ENCODE measurements at regions not wholly inside any gene's neighbourhood (a gene's known extent, or its start where the extent isn't known, plus 50 kb on each side); places are given as distances from the start of the nearest gene placed in this dataset.

- DNase-seq (ENCODE audit: low spot score), result no peak
These were observed 363.7 kb downstream of the CSNK1G3 start for GRCh38 chr5:123875561-123876275.

DNA sequence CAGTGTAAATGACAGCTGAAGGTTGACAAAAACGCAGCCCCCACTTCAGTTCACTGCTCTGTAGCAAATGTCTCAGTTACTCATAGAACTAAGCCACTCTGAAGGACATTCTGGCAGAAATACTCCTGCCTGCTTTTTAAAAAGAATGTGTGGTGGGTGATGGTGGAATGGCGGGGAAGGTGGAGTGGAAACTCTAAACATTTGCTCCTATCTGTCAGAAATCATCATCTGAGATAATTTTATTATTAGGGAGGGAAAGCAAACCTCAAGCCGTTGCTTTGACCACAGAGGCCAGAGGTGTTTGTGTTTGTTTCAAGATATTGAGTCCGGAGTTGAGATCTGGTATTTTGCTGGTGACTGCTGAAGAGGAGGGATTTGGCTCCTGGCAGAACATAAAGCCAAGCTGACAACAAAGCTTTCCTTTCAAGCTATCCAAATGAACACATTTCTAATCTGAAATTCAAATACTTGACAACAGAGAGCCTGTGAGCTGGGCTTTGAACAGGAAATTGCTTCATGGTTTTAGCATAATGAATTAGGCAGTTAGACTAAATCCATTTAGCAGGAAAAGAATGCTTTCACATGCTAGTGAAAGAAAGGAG, 362.7 kb downstream of the CSNK1G3 start:
- DNase-seq (ENCODE audit: low spot score), result no peak

DNA sequence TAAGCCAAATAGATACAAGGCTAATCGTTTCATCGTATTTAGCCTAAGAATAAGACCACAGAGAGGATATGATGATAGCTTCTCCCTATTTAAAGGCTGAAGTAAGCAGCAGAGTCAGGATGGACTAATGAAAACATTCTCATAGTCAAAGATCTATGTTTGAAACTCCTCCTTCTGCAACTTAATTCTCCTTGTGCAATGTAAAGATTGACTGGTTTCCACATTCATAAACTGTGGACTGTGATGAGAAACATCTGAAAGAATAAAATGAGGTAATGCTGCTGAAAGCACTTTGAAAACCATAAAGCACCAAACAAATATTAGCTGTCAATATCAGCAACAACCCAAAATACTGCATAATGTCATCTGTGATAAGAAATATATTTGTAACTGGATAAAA, 361.9 kb downstream of the CSNK1G3 start:
- DNase-seq (ENCODE audit: low spot score), result no peak

DNA sequence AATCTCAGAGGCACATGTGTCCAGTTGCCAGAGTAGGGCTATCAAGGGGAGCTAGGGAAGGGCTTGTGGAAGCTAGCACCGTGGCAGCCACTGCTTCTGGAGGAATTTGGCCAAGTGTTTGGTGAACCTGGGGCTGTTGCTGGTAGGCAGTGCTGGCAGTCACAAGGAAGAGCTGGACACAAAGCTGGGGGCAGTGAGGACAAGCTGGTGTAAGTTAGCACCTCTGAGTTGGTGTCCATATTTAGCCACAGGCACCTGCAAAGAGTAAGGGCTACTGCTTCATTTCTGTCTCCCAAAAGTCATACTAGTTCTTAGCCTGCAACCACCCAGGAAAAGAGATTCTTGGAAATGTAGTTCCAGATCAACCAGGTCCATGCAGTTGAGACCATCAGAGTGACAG, 359.4 kb downstream of the CSNK1G3 start:
- DNase-seq (ENCODE audit: low spot score), result no peak

- DNase-seq (ENCODE audit: low spot score), result no peak
These were observed 356.9 kb downstream of the CSNK1G3 start for GRCh38 chr5:123868881-123869280.

- no peak for DNase-seq (ENCODE audit: low spot score)
These were observed 356.3 kb downstream of the CSNK1G3 start for GRCh38 chr5:123868267-123868666.

DNA sequence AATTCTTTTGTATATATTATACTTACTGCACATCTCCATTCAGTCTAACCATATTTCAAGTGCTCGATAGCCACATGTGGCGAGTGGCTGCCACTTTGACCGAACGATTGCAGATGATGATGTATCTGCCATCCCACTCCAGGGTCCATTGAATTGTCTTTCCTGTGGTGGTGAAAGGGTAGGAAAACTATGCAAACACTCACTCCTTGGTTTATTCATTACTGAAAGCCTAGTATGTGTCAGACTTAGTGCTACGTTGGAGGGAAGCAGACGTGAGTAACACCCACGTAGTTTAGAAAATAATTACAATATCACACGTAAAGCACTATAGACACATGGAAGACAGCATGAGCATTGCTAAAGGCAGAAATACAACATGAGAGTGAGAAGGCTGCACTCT, 353.7 kb downstream of the CSNK1G3 start:
- no peak for DNase-seq (ENCODE audit: low spot score)

- DNase-seq (ENCODE audit: low spot score), result no peak
These were observed 352.6 kb downstream of the CSNK1G3 start for GRCh38 chr5:123864578-123864977.

- DNase-seq (ENCODE audit: low spot score), result no peak
These were observed 347.0 kb downstream of the CSNK1G3 start for GRCh38 chr5:123858938-123859337.

DNA sequence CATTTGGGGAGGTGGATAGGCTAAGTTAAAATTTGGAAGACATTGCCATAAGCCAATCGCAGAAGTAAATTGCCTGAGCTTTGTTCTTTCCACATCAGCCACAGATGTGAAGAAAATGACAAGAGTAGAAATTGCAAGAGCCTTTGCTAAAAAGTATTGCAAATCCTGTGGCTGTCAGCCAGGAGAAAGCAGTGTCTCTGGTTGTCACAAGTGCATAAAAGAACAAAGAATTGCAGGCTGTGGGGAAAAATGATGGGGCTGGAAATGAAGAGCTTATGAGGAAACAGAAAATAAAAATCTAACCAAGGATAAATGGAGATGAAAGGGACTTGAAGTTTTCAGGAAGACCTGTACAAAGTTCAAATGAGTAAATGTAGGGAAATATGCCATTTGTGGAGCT, 344.8 kb downstream of the CSNK1G3 start:
- DNase-seq (ENCODE audit: low spot score), result no peak

GRCh38 chr5:123855609-123856008, 343.6 kb downstream of the CSNK1G3 start:
- DNase-seq (ENCODE audit: low spot score), result no peak

GRCh38 chr5:123845356-123846100, 333.6 kb downstream of the CSNK1G3 start:
- DNase-seq (ENCODE audit: low spot score), result no peak

DNA sequence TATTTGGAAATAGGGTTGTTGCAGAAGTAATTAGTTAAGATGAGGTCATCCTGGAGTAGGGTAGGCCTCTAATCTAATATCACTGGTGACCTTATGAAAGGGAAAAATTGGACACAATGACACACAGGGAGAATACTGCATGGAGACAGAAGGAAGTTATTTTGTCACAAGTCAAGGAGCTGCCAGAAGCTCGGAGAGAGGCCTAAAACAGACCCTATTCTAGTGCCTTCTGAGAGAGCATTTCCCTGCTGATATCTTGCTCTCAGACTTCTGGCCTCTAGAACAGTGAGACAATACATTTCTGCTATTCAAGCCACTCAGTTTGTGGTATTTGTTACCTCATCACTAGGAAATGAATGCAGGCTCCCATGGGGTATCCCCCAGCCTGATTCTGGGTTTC, 332.9 kb downstream of the CSNK1G3 start:
- DNase-seq (ENCODE audit: low spot score), result no peak

GRCh38 chr5:123835421-123835820, 323.4 kb downstream of the CSNK1G3 start:
- DNase-seq (ENCODE audit: low spot score), result no peak

DNA sequence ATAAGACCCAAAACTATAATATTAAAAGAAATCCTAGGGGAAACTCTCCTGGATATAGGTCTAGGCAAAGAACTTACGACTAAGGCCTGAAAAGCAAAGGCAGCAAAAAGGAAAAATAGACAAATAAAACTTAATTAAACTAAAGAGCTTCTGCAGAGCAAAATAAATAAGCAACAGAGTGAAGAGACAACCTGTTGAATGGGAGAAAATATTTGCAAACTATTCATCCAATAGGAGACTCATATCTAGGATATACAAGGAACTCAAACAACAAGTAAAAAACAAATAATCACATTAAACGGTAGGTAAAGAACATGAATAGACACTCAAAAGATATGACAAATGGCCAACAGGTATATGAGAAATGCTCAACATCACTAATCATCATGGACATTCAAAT, 318.6 kb downstream of the CSNK1G3 start:
- no peak for DNase-seq (ENCODE audit: low spot score)

DNA sequence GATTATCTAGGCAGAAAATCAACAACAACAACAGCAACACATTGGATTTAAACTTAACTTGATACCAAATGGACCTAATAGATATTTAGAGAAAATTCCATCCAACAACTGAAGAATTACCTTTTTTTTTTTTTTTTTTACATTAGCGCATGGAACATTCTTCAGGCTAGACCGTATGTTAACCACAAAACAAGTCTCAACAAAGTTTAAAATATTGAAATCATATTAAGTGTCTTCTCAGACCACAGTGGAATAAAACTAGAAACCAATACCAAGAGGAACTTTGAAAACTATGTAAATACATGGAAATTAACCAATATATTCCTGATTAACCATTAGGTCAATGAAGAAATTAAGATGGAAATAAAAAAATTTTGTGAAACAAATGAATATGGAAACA, 315.8 kb downstream of the CSNK1G3 start:
- DNase-seq (ENCODE audit: low spot score), result no peak

GRCh38 chr5:123819833-123820232, 307.9 kb downstream of the CSNK1G3 start:
- no peak for DNase-seq (ENCODE audit: low spot score)

DNA sequence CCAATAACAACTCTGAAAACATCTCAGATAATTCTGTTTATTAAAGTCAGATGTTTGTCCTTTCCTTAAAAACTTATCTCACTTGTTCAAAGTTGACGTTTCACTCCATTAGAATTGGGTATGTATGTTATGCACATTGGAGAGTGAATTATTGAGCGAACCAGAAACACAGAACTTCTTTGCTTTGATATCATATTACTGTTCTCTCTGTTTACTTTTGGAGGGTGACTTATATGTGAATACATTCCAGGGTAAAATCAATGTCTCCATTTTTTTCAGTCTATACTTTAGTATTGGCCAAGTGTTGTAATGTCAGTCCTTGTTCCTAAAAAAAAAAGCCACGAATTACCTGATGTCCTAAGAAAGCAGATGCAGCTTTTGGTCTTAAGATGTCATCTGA, 307.4 kb downstream of the CSNK1G3 start:
- DNase-seq (ENCODE audit: low spot score), result no peak

DNA sequence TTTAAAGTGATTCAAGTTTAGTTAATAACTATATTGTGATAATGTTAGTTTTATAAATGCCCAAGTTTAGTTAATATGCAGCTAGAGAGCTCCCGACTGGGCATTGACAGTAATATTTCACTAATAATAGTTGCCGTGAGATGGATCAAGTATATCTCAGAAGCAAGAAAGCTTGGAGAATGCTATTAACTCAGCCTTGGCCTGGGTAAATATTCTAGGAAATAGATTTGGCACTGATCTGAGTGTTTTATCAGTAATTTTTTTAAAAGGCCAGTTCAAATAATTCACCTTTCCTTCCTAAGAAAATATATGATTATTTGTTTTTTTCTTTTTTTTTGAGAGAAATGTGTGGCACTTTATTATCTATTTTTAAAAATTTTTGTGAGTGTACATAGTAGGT, 305.3 kb downstream of the CSNK1G3 start:
- no peak for DNase-seq (ENCODE audit: low spot score)

- no peak for DNase-seq (ENCODE audit: low spot score)
These were observed 303.0 kb downstream of the CSNK1G3 start for GRCh38 chr5:123814801-123815470.

DNA sequence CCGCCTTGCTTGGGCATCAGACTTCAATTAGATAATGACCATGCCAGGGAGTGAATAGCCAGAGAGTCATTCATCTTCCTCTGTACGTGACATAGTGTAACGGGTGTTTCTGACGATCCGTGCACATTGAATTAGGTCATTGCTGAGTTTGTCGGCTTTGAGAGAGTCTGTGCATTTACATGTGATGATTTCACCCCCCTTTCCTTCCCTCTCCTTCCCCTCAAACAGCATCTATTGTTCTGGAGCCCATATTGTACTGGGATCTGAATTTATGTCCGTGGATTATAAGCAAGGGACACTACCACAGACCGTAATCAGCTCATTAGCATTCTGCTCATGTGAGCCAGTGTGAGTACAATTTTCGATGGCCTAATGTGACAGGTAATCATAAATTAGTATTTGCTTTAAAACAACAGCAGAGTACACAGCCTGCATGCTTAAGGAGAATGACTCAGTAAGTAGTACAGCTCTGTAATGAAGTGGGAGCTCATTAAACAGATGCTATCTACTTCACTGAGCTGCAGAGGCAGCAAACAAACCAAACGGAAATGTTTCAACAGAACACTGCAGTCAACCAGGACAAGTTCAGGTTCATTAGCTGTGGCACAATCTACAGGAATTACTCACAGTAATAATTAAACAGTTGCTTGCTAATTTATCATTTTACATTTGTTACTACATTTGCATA, 302.1 kb downstream of the CSNK1G3 start:
- no peak for DNase-seq (ENCODE audit: low spot score)

- DNase-seq (ENCODE audit: low spot score), result no peak
These were observed 301.3 kb downstream of the CSNK1G3 start for GRCh38 chr5:123813264-123813663.

Measured in CD4-positive, alpha-beta T cell treated with Interleukin-2 at 100 ng/mL for 4 hours (primary cell).